SK-N-SH (cell line): ENCODE measurements at regions not wholly inside any gene's neighbourhood (a gene's known extent, or its start where the extent isn't known, plus 50 kb on each side); places are given as distances from the start of the nearest gene placed in this dataset.

ENCODE experiments used
- CTCF ChIA-PET: fragments of 300-600, 350-600 bp; formaldehyde crosslinking; extraction: SDS; loops from one replicate; lab custom pipeline; 2021; lab: Yijun Ruan, JAX
- POLR2A ChIA-PET: fragments of 350-600 bp; sonication (Branson Sonifier 250); formaldehyde crosslinking; extraction: SDS; loops from one replicate; lab custom pipeline; 2020; ENCODE audit warnings: antibody characterized with exemption, inconsistent platforms; lab: Yijun Ruan, JAX
- DNase-seq: peaks from one replicate; pipeline ENCODE4 v3.0.0; 2012
- H2AFZ ChIP-seq: fragments of 200-600 bp; sonication (generic); 2 replicates; pipeline ENCODE4 v1.8.1; 2016; ENCODE audit warnings: antibody characterized with exemption, mild to moderate bottlenecking, low read depth
- H3F3A ChIP-seq: fragments of 200-600 bp; sonication (generic); replicated peaks from 2 replicates; pipeline ENCODE3; 2016; ENCODE audit warnings: antibody characterized with exemption, mild to moderate bottlenecking; ENCODE audit not compliant: insufficient read depth
- H3K27ac ChIP-seq, 2 experiments: fragments of 200-500 bp in 1 of 2; fragments of 200-600 bp in 1 of 2; sonication (Bioruptor generic) in 1 of 2; sonication (generic), shearing (Covaris generic) in 1 of 2; 2 replicates each; pipeline versions ENCODE4 v1.5.1 to v1.6.1; 2014 to 2016; ENCODE audit warnings: low read depth in 2 of 2, inconsistent platforms in 1 of 2, low read length in 1 of 2, mild to moderate bottlenecking in 1 of 2, mixed read lengths in 1 of 2
- H3K27me3 ChIP-seq: fragments of 200-600 bp; sonication (generic), shearing (Covaris generic); 2 replicates; pipeline ENCODE4 v1.6.1; 2016; ENCODE audit warnings: mixed run types; ENCODE audit not compliant: insufficient read depth
- H3K36me3 ChIP-seq, 2 experiments: fragments of 200-500 bp in 1 of 2; fragments of 200-600 bp in 1 of 2; sonication (Bioruptor generic) in 1 of 2; sonication (generic) in 1 of 2; replicated peaks in 1 of 2; 2 replicates each; pipeline versions ENCODE3 to v1.5.1; 2014 to 2016; ENCODE audit warnings: low read length in 1 of 2, mild to moderate bottlenecking in 1 of 2; ENCODE audit not compliant: insufficient read depth in 2 of 2, control insufficient read depth in 1 of 2
- H3K4me1 ChIP-seq, 2 experiments: fragments of 200-500 bp in 1 of 2; fragments of 200-600 bp in 1 of 2; sonication (Bioruptor generic) in 1 of 2; sonication (generic), shearing (Covaris generic) in 1 of 2; 2 replicates each; pipeline versions ENCODE4 v1.5.1 to v1.6.1; 2014 to 2016; ENCODE audit warnings: low read depth in 1 of 2, low read length in 1 of 2, mixed run types in 1 of 2; ENCODE audit not compliant: insufficient read depth in 2 of 2, control insufficient read depth in 1 of 2
- H3K4me2 ChIP-seq: fragments of 200-600 bp; sonication (generic), shearing (Covaris generic); 2 replicates; pipeline ENCODE4 v1.6.1; 2017; ENCODE audit warnings: mixed run types
- H3K4me3 ChIP-seq, 2 experiments: fragments of 200-500 bp in 1 of 2; fragments of 200-600 bp in 1 of 2; sonication (Bioruptor generic) in 1 of 2; sonication (generic), shearing (Covaris generic) in 1 of 2; 2 replicates each; pipeline versions ENCODE4 v1.5.1 to v1.8.1; 2014 to 2016; ENCODE audit warnings: low read depth in 2 of 2, inconsistent platforms in 1 of 2, low read length in 1 of 2, mild to moderate bottlenecking in 1 of 2, mixed read lengths in 1 of 2, moderate library complexity in 1 of 2
- H3K79me2 ChIP-seq: fragments of 200-600 bp; sonication (generic); 2 replicates; pipeline ENCODE4 v1.8.1; 2017; ENCODE audit warnings: mild to moderate bottlenecking; ENCODE audit not compliant: insufficient read depth
- H3K9ac ChIP-seq: fragments of 200-600 bp; sonication (generic); 2 replicates; pipeline ENCODE4 v1.6.1; 2017; ENCODE audit warnings: mixed run types
- H3K9me2 ChIP-seq: fragments of 200-600 bp; sonication (generic); 2 replicates; pipeline ENCODE4 v1.6.1; 2017; ENCODE audit warnings: mixed run types
- H3K9me3 ChIP-seq: fragments of 200-600 bp; sonication (generic); 2 replicates; pipeline ENCODE4 v1.6.1; 2017; ENCODE audit warnings: mixed run types, mild to moderate bottlenecking, moderate library complexity
- H4K20me1 ChIP-seq: fragments of 200-600 bp; sonication (generic); 2 replicates; pipeline ENCODE4 v1.6.1; 2017; ENCODE audit warnings: mild to moderate bottlenecking, mixed run types; ENCODE audit not compliant: insufficient read depth
- CHD2 ChIP-seq: fragments of 150-350 bp; IDR thresholded peaks from 2 replicates; pipeline ENCODE4 v1.6.1; 2018; ENCODE audit warnings: low read length; ENCODE audit not compliant: partially characterized antibody
- ELF1 ChIP-seq: IDR thresholded peaks from 2 replicates; pipeline ENCODE4 v1.4.0; 2012
- EP300 ChIP-seq, 2 experiments: IDR thresholded peaks; 2 replicates each; pipeline versions ENCODE4 v1.4.0 to v1.6.1; 2012; ENCODE audit warnings: borderline replicate concordance in 1 of 2, low read depth in 1 of 2, low read length in 1 of 2
- EZH2phosphoT487 ChIP-seq: fragments of 200-600 bp; sonication (generic); IDR thresholded peaks from 2 replicates; pipeline ENCODE4 v1.6.1; 2017; ENCODE audit warnings: low read depth, mixed run types, mild to moderate bottlenecking, antibody characterized with exemption, moderate library complexity, borderline replicate concordance
- FOSL2 ChIP-seq: IDR thresholded peaks from 2 replicates; pipeline ENCODE4 v1.4.0; 2012; ENCODE audit warnings: low read depth, mild to moderate bottlenecking, moderate library complexity, borderline replicate concordance
- FOXM1 ChIP-seq: IDR thresholded peaks from 2 replicates; pipeline ENCODE4 v1.4.0; 2012; ENCODE audit warnings: low read depth, mild to moderate bottlenecking
- GATA2 ChIP-seq: sonication (generic); formaldehyde crosslinking; IDR thresholded peaks from 2 replicates; pipeline ENCODE4 v1.5.0; 2020; ENCODE audit warnings: mild to moderate bottlenecking, missing genetic modification reagents
- NFIC ChIP-seq: IDR thresholded peaks from 2 replicates; pipeline ENCODE4 v1.4.0; 2012; ENCODE audit warnings: borderline replicate concordance
- POLR2AphosphoS5 ChIP-seq: IDR thresholded peaks from 2 replicates; pipeline ENCODE4 v1.6.1; 2012; ENCODE audit warnings: low read depth, low read length
- RAD21 ChIP-seq: IDR thresholded peaks from 2 replicates; pipeline ENCODE4 v1.6.1; 2012; ENCODE audit warnings: mild to moderate bottlenecking, low read length
- RXRA ChIP-seq: IDR thresholded peaks from 2 replicates; pipeline ENCODE4 v1.4.0; 2012; ENCODE audit warnings: low read depth, mild to moderate bottlenecking, borderline replicate concordance
- TCF12 ChIP-seq: IDR thresholded peaks from 2 replicates; pipeline ENCODE4 v1.4.0; 2012
- WGBS: methylation state at CpG from one replicate; pipeline ENCODE4 v1.1.6; 2017; ENCODE audit warnings: low lambda C conversion rate; 5-methylcytosine and 5-hydroxymethylcytosine counted together
- TF ChIP-seq, protein P1 (sequence below): fragments of 150-350 bp; IDR thresholded peaks from 2 replicates; pipeline ENCODE4 v1.6.1; 2017; ENCODE audit warnings: antibody characterized with exemption, low read length, low read depth, borderline replicate concordance
- TF ChIP-seq, protein P2 (sequence below): fragments of 200-600 bp; sonication (generic); IDR thresholded peaks from 2 replicates; pipeline ENCODE4 v1.6.1; 2017; ENCODE audit warnings: antibody characterized with exemption, mild to moderate bottlenecking, moderate library complexity
- TF ChIP-seq, protein P3 (sequence below): IDR thresholded peaks from 2 replicates; pipeline ENCODE4; 2012

DNA sequence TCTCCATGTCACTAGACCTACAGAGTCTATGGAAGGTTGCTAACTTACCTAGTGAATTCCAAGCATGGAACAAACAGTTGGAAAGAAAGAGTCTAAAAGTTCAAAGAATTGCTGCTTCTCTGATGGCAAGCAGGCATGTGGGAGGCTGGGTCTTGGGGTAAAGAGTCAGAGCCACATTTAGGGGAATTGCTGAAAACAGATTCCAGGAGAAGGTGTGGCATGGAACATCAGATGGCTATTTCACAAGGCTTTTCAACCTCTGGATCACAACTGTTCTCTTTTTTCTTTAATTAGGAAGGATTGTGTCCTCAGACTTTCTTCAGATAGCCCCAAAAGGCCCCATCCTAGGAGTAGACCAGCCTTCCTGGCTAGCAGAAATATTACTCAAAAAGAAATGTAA lies 601.5 kb downstream of the MAFB start:
- H3K9ac ChIP-seq, result no peak overlapping the region
- H3K4me2 ChIP-seq, result no peak overlapping the region
- ChIA-PET POLR2A (no interaction called here), CTCF (no interaction called here)
- H3F3A ChIP-seq, result no peaks in the 10 kb centered on the region
- H3K4me3 ChIP-seq, result no peak overlapping the region
- H3K4me1 ChIP-seq, result no peaks in the 10 kb centered on the region
- H3K27ac ChIP-seq, result no peak overlapping the region
- H2AFZ ChIP-seq, result no peak overlapping the region
- H3K9me3 ChIP-seq, result no peaks in the 10 kb centered on the region
- no peak for DNase-seq
- H3K27me3 ChIP-seq, result no peaks in the 10 kb centered on the region
- no peaks in the 10 kb centered on the region for H4K20me1 ChIP-seq
- H3K9me2 ChIP-seq, result no peaks in the 10 kb centered on the region
- no peaks in the 10 kb centered on the region for H3K79me2 ChIP-seq
- TF ChIP-seq RAD21 (no peak), ELF1 (no peak)
- TF ChIP-seq, protein P1, sequence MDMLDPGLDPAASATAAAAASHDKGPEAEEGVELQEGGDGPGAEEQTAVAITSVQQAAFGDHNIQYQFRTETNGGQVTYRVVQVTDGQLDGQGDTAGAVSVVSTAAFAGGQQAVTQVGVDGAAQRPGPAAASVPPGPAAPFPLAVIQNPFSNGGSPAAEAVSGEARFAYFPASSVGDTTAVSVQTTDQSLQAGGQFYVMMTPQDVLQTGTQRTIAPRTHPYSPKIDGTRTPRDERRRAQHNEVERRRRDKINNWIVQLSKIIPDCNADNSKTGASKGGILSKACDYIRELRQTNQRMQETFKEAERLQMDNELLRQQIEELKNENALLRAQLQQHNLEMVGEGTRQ, result no peak
- H3K36me3 ChIP-seq, result no peaks in the 10 kb centered on the region

DNA sequence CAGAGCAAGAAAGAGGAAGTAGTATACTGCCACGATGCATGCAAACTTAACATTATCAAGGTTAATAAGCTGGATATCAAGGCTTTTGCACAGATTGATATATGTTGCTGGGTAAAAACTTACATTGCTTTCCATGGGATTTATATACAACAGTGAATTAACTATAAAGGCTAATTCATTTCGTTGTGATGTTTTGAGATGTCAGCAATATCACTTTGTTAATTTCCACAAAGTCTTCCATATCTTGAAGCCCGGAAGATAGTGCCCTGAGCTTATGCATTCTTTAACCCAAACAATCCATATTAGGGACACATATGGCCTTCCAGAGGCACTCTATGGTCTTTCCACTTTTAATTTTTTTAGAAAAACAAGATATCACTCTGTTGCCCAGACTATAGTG lies 603.5 kb downstream of the MAFB start:
- no peaks in the 10 kb centered on the region for H3K36me3 ChIP-seq
- H3F3A ChIP-seq, result no peaks in the 10 kb centered on the region
- no peaks in the 10 kb centered on the region for H3K9me3 ChIP-seq
- H3K9me2 ChIP-seq, result no peaks in the 10 kb centered on the region
- ChIA-PET POLR2A (no interaction called here), CTCF (no interaction called here)
- 43% methylated on average over 3 of the region's 3 CpGs for WGBS
- H3K27me3 ChIP-seq, result no peaks in the 10 kb centered on the region
- no peaks in the 10 kb centered on the region for H3K79me2 ChIP-seq
- no peak overlapping the region for H3K27ac ChIP-seq
- DNase-seq, result no peak
- H3K4me2 ChIP-seq, result no peak overlapping the region
- no peaks in the 10 kb centered on the region for H4K20me1 ChIP-seq
- no peak overlapping the region for H3K4me3 ChIP-seq
- no peak for TF ChIP-seq TCF12
- TF ChIP-seq GATA2 (CRISPR knock-in tag), result no peak
- TF ChIP-seq NFIC, result no peak
- no peak for TF ChIP-seq EZH2phosphoT487
- TF ChIP-seq, protein P1, result no peak
- no peak for TF ChIP-seq EP300 (IDR thresholded peaks at IDR 0.05; ENCODE audit: borderline replicate concordance in 1 of 2, low read depth in 1 of 2, low read length in 1 of 2)
- TF ChIP-seq POLR2AphosphoS5, result no peak
- no peak for TF ChIP-seq FOSL2
- H3K9ac ChIP-seq, result no peak overlapping the region
- no peaks in the 10 kb centered on the region for H3K4me1 ChIP-seq
- H2AFZ ChIP-seq, result no peak overlapping the region

DNA sequence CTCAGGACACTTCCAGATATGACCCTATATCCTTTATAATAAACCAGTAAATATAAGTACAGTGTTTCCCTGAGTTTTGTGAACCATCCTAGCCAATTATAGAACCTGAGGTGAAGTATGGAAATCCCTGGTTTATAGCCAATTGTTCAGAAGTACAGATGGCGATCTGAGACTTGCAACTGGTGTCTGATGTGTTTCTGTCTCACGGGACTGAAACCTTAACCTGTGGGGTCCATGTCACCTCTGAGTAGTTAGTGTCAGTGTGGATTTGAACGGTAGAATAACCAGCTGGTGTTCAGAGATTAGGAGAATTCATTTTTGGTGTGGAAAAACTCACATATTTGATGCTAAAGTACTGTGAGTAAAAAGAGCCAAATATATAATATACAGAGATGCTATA lies 606.6 kb downstream of the MAFB start:
- ChIA-PET POLR2A (no interaction called here), CTCF (interaction anchor here (1.3 kb wide), 1 partner anchor 21 kb away, joined by 3 read pairs; no protein-coding TSS in a partner anchor)
- H3K9me2 ChIP-seq, result no peaks in the 10 kb centered on the region
- no peaks in the 10 kb centered on the region for H3K4me1 ChIP-seq
- no peak overlapping the region for H2AFZ ChIP-seq
- H3K27ac ChIP-seq, result no peak overlapping the region
- DNase-seq, result no peak
- H3K4me3 ChIP-seq, result no peak overlapping the region
- no peaks in the 10 kb centered on the region for H3F3A ChIP-seq
- WGBS, result 17% methylated on average over 3 of the region's 3 CpGs
- no peaks in the 10 kb centered on the region for H3K36me3 ChIP-seq
- H3K9ac ChIP-seq, result no peak overlapping the region
- no peaks in the 10 kb centered on the region for H4K20me1 ChIP-seq
- no peak overlapping the region for H3K4me2 ChIP-seq
- TF ChIP-seq, protein P2, sequence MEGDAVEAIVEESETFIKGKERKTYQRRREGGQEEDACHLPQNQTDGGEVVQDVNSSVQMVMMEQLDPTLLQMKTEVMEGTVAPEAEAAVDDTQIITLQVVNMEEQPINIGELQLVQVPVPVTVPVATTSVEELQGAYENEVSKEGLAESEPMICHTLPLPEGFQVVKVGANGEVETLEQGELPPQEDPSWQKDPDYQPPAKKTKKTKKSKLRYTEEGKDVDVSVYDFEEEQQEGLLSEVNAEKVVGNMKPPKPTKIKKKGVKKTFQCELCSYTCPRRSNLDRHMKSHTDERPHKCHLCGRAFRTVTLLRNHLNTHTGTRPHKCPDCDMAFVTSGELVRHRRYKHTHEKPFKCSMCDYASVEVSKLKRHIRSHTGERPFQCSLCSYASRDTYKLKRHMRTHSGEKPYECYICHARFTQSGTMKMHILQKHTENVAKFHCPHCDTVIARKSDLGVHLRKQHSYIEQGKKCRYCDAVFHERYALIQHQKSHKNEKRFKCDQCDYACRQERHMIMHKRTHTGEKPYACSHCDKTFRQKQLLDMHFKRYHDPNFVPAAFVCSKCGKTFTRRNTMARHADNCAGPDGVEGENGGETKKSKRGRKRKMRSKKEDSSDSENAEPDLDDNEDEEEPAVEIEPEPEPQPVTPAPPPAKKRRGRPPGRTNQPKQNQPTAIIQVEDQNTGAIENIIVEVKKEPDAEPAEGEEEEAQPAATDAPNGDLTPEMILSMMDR, result no peak
- TF ChIP-seq TCF12 (no peak), FOXM1 (no peak), RXRA (no peak), CHD2 (no peak)
- TF ChIP-seq, protein P3, sequence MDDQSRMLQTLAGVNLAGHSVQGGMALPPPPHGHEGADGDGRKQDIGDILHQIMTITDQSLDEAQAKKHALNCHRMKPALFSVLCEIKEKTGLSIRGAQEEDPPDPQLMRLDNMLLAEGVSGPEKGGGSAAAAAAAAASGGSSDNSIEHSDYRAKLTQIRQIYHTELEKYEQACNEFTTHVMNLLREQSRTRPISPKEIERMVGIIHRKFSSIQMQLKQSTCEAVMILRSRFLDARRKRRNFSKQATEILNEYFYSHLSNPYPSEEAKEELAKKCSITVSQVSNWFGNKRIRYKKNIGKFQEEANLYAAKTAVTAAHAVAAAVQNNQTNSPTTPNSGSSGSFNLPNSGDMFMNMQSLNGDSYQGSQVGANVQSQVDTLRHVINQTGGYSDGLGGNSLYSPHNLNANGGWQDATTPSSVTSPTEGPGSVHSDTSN, result no peak
- H3K9me3 ChIP-seq, result no peaks in the 10 kb centered on the region
- no peaks in the 10 kb centered on the region for H3K27me3 ChIP-seq
- no peaks in the 10 kb centered on the region for H3K79me2 ChIP-seq
